Thoracic aorta (tissue), 2 donors: ENCODE measurements at regions not wholly inside any gene's neighbourhood (a gene's known extent, or its start where the extent isn't known, plus 50 kb on each side); places are given as distances from the start of the nearest gene placed in this dataset.

Experiments
- ATAC-seq: fragments of 150-250 bp; one replicate; pipeline ENCODE4 v1.8.0; 2017; ENCODE audit warnings: low read depth; ENCODE audit not compliant: insufficient number of reproducible peaks, low FRiP score
- DNase-seq: peaks from one replicate; pipeline ENCODE4 v3.0.0-alpha.2; 2020; ENCODE audit warnings: low spot score
- H3K27ac ChIP-seq, 2 donors: fragments of 200-600 bp; sonication (generic); 1 replicate in 1 of 2; 2 replicates in 1 of 2; pipeline ENCODE4 v1.5.1; 2016; ENCODE audit warnings: mild to moderate bottlenecking in 2 of 2, moderate library complexity in 2 of 2
- H3K27me3 ChIP-seq: fragments of 200-600 bp; sonication (generic); replicated peaks from 2 replicates; pipeline ENCODE4 v1.6.0; 2016; ENCODE audit warnings: mild to moderate bottlenecking; ENCODE audit not compliant: insufficient read depth
- H3K36me3 ChIP-seq: fragments of 200-600 bp; sonication (generic); one replicate; pipeline ENCODE4 v1.5.1; 2016
- H3K4me1 ChIP-seq, 2 donors: fragments of 200-600 bp; sonication (generic); 1 replicate in 1 of 2; 2 replicates in 1 of 2; pipeline versions ENCODE4 v1.5.1 to v1.6.0; 2016; ENCODE audit warnings: low read depth in 2 of 2, mild to moderate bottlenecking in 1 of 2; ENCODE audit not compliant: control insufficient read depth in 1 of 2
- H3K4me3 ChIP-seq: fragments of 200-600 bp; sonication (generic); 2 replicates; pipeline ENCODE4 v1.5.1; 2016; ENCODE audit warnings: mild to moderate bottlenecking
- H3K9me3 ChIP-seq: fragments of 200-600 bp; sonication (generic); 2 replicates; pipeline ENCODE4 v1.5.1; 2016
- TF ChIP-seq, protein P1 (sequence below): fragments of 200-600 bp; sonication (generic); IDR thresholded peaks from one replicate; pipeline ENCODE4 v1.5.1; 2019; ENCODE audit warnings: antibody characterized with exemption

DNA sequence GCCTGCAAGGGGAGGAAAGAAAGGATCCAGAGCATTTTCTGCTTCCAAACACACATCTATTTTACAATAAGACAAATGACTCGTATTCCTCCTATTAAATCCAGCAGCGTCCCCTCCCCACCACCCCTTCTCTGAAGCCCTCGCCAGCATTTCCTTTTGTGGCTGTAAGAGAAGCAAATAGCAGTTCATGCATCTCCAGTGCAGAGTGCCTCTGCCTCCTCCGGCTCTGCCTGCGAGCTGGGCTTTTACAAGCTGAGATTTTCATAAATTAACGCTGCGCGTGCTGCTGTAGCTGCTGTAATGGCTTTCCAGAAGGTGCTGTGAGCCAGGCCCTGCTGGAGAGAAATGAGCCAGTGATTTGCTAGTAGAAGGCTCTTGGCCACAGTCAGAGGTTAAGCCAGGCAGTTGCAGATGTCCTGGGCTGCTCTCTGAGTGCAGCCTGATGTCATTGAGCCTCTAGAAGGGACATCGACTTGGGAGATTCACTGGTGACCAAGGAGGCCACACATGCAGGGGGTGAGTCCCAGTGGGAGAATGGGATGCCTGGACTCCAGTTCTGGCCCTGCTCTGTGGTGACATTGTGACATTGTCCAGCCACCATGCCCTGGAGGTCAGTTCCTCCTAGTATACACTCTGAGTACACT lies 134.5 kb upstream of the NAV2 start:
- peak; percentile 59 for DNase-seq
- Histone ChIP-seq H3K9me3 (no peaks in the 10 kb centered on the region), H3K27me3 (no peaks in the 10 kb centered on the region), H3K36me3 (no peaks in the 10 kb centered on the region), H3K4me3 (peak overlapping the region; percentile 19), H3K4me1 (peaks cover 48 to 79% of the 10 kb centered on the region in 2 donors), H3K27ac (peak overlapping the region; percentile 89 to 97)
- TF ChIP-seq, protein P1, sequence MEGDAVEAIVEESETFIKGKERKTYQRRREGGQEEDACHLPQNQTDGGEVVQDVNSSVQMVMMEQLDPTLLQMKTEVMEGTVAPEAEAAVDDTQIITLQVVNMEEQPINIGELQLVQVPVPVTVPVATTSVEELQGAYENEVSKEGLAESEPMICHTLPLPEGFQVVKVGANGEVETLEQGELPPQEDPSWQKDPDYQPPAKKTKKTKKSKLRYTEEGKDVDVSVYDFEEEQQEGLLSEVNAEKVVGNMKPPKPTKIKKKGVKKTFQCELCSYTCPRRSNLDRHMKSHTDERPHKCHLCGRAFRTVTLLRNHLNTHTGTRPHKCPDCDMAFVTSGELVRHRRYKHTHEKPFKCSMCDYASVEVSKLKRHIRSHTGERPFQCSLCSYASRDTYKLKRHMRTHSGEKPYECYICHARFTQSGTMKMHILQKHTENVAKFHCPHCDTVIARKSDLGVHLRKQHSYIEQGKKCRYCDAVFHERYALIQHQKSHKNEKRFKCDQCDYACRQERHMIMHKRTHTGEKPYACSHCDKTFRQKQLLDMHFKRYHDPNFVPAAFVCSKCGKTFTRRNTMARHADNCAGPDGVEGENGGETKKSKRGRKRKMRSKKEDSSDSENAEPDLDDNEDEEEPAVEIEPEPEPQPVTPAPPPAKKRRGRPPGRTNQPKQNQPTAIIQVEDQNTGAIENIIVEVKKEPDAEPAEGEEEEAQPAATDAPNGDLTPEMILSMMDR: no peak
- peak; percentile 63 for ATAC-seq

DNA sequence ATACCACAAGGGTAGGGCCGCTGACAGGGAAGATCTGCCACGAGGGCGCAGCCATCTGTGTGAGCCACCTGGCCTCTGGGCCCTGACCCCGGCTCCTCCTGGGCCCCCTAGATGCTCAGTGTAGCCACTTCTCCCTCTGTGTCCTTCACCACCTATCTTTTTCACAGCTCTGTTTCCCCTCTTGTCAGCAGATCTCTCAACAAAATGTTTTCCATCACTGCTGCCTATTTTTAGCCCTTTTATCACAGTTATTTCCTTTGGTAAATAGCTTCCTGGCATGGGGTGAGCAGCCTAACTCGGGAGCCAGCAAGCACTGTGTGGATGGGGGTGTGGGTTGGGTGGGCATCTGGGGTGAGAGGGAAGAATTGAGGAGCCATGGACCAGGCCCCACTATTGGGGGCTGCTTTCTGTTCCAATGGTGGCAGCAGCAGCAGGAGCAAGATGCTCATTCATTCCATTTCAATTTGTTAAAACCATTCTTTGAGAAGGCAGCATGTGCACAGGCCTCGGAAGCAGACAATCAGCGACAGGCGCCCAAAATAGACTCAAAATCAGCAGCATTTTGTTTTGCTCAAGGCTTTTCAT lies 135.2 kb upstream of the NAV2 start:
- DNase-seq (no peak), ATAC-seq (peak; percentile 56)
- H3K27ac ChIP-seq: peak overlapping the region; percentile 89 to 97
- H3K4me1 ChIP-seq: peaks cover 48 to 82% of the 10 kb centered on the region in 2 donors
- no peaks in the 10 kb centered on the region for H3K27me3 ChIP-seq
- no peaks in the 10 kb centered on the region for H3K36me3 ChIP-seq
- peak overlapping the region; percentile 19 for H3K4me3 ChIP-seq
- no peaks in the 10 kb centered on the region for H3K9me3 ChIP-seq
- TF ChIP-seq, protein P1: no peak

DNA sequence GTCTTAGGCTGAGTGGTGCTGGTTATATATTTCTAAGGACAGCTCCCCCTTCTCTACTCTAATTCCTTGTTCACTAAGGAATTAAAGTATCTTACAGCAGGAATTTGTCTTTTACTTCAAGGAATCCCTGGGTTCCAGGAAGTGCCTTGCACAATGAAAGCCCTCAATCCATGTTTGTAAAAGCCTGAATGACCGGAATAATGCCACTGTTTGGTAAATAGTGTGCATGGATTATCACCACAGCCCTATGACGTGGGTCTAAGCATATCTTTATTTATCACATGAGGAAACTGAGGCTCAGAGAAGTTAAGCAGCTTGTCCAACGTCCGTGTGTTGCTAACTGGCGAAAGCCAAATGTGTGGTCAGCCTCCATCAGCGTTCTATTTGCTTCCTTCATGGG lies 135.7 kb upstream of the NAV2 start:
- peaks cover 48 to 82% of the 10 kb centered on the region in 2 donors for H3K4me1 ChIP-seq
- no peak for ATAC-seq
- peak overlapping the region; percentile 89 to 97 for H3K27ac ChIP-seq
- DNase-seq: no peak
- no peaks in the 10 kb centered on the region for H3K36me3 ChIP-seq
- TF ChIP-seq, protein P1: no peak
- H3K27me3 ChIP-seq: no peaks in the 10 kb centered on the region
- no peaks in the 10 kb centered on the region for H3K9me3 ChIP-seq
- peak overlapping the region; percentile 19 for H3K4me3 ChIP-seq

DNA sequence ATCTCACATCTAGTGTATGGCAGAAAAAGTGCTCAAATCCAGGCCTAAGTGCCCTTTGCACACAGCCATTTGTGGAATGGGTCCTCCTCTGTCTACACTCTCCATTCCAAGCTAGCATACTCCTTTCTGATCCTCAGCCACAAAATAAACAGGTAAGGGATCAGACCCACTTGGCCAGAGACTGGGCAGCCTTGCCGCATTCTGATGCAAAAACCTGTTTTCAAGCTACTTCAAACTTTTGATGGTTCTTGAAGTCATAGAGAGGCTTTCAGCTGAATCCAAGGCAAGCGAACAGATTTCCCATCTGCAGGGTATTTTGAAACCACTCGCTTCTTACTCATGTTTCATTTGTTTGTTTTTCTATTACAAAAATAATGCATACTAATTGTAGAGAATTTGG lies 136.6 kb upstream of the NAV2 start:
- H3K4me3 ChIP-seq: no peak overlapping the region
- no peaks in the 10 kb centered on the region for H3K27me3 ChIP-seq
- DNase-seq: no peak
- peaks cover 48 to 82% of the 10 kb centered on the region in 2 donors for H3K4me1 ChIP-seq
- TF ChIP-seq, protein P1: no peak
- H3K27ac ChIP-seq: peak overlapping the region; percentile 89 to 97
- no peak for ATAC-seq
- no peaks in the 10 kb centered on the region for H3K36me3 ChIP-seq
- no peaks in the 10 kb centered on the region for H3K9me3 ChIP-seq

DNA sequence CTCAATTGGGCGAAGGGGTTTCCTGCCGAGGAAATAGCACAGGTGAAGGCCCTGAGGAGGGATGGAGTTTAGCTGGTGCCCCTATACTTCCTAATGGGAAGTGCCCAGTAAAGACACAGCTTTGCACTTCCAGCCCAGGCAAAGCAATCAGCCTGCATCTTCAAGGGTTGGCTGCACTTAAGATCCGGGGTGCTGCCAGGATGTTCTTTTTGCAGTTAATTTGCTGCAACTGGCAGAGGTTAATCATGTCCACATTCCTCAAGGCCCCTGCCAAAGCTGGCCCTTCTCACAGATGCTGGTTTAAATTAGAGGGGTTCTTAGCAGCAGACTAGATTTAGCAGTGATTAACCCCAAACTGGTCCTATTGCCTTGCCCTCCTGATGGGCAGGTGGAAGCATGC lies 137.7 kb upstream of the NAV2 start:
- H3K4me1 ChIP-seq: peaks cover 42 to 71% of the 10 kb centered on the region in 2 donors
- H3K36me3 ChIP-seq: no peaks in the 10 kb centered on the region
- TF ChIP-seq, protein P1: no peak
- H3K9me3 ChIP-seq: no peaks in the 10 kb centered on the region
- no peaks in the 10 kb centered on the region for H3K27me3 ChIP-seq
- DNase-seq (no peak), ATAC-seq (no peak)
- H3K27ac ChIP-seq: peak overlapping the region; percentile 89 to 97
- H3K4me3 ChIP-seq: no peak overlapping the region
